GM12878 (cell line): ENCODE measurements at regions not wholly inside any gene's neighbourhood (a gene's known extent, or its start where the extent isn't known, plus 50 kb on each side); places are given as distances from the start of the nearest gene placed in this dataset.

Experiments
- ATAC-seq: fragments of 200-7000 bp; cut with Tn5 transposase; 3 replicates; pipeline ENCODE4 v1.9.1; 2020; ENCODE audit warnings: mild to moderate bottlenecking, moderate library complexity
- BruUV-seq: library from RNA; stranded (reverse); fragments of 400-500 nt; replicated peaks from 2 replicates; lab custom pipeline; 2021; lab: Mats Ljungman, UMichigan
- CTCF ChIA-PET: fragments of 300-600 bp; sonication (Branson Sonifier 250); formaldehyde crosslinking; extraction: SDS; loops from one replicate; lab custom pipeline; 2021; ENCODE audit warnings: inconsistent platforms; lab: Yijun Ruan, JAX
- POLR2A ChIA-PET: fragments of 350-600 bp; formaldehyde crosslinking; extraction: SDS; loops from one replicate; lab custom pipeline; 2021; ENCODE audit warnings: inconsistent platforms; lab: Charles Lee
- RAD21 ChIA-PET: fragments of 300-600 bp; sonication (Branson Sonifier 250); formaldehyde crosslinking; loops from one replicate; lab custom pipeline; 2023; ENCODE audit warnings: antibody characterized with exemption; ENCODE audit not compliant: unreplicated experiment; lab: Charles Lee
- SMC1A ChIA-PET: fragments of 300-600 bp; sonication (Branson Sonifier 250); formaldehyde crosslinking; loops from one replicate; lab custom pipeline; 2023; ENCODE audit not compliant: unreplicated experiment, uncharacterized antibody; lab: Charles Lee
- DNase-seq: peaks from one replicate; pipeline ENCODE4 v3.0.0-alpha.2; 2011; ENCODE audit warnings: low read depth, low spot score
- FAIRE-seq: peaks from 3 replicates; lab custom pipeline; 2011; peaks lifted over from hg19 to GRCh38; lab: Jason Lieb, UNC
- H2AFZ ChIP-seq: 2 replicates; pipeline ENCODE4 v1.6.0; 2011; ENCODE audit warnings: low read depth, low read length, control low read depth; ENCODE audit not compliant: control insufficient read depth
- H3K27ac ChIP-seq: 2 replicates; pipeline ENCODE4 v1.5.1; 2011; ENCODE audit warnings: control low read depth; ENCODE audit not compliant: control insufficient read depth, insufficient read depth
- H3K27me3 ChIP-seq, 2 experiments: replicated peaks in 1 of 2; 2 replicates each; pipeline versions ENCODE4 v1.6.0 to v1.6.1; 2011; ENCODE audit warnings: low read length in 1 of 2; ENCODE audit not compliant: control insufficient read depth in 2 of 2, insufficient read depth in 2 of 2
- H3K36me3 ChIP-seq, 2 experiments: 2 replicates each; pipeline ENCODE4 v1.5.1; 2011; ENCODE audit warnings: low read length in 1 of 2; ENCODE audit not compliant: control insufficient read depth in 2 of 2, insufficient read depth in 2 of 2
- H3K4me1 ChIP-seq: 2 replicates; pipeline ENCODE4 v1.6.1; 2011; ENCODE audit warnings: mild to moderate bottlenecking, low read length, moderate library complexity, mixed read lengths; ENCODE audit not compliant: control insufficient read depth, insufficient read depth
- H3K4me2 ChIP-seq: 2 replicates; pipeline ENCODE4 v1.6.0; 2011; ENCODE audit warnings: control low read depth; ENCODE audit not compliant: control insufficient read depth, insufficient read depth
- H3K4me3 ChIP-seq: fragments of 200-600 bp; sonication (generic); 2 replicates; pipeline ENCODE4 v1.5.1; 2016
- H3K79me2 ChIP-seq: 2 replicates; pipeline ENCODE4 v1.6.0; 2011; ENCODE audit warnings: low read length; ENCODE audit not compliant: control insufficient read depth, insufficient read depth
- H3K9ac ChIP-seq: 2 replicates; pipeline ENCODE4 v1.8.0; 2011; ENCODE audit warnings: low read length, control low read depth, mixed read lengths; ENCODE audit not compliant: control insufficient read depth, insufficient read depth
- H3K9me3 ChIP-seq: replicated peaks from 3 replicates; pipeline ENCODE4 v1.5.1; 2011; ENCODE audit warnings: mild to moderate bottlenecking, low read length; ENCODE audit not compliant: control insufficient read depth, insufficient read depth
- H4K20me1 ChIP-seq: 2 replicates; pipeline ENCODE4 v1.6.0; 2011; ENCODE audit not compliant: control insufficient read depth, insufficient read depth
- CBFB ChIP-seq: IDR thresholded peaks from 2 replicates; pipeline ENCODE4 v1.6.1; 2016; ENCODE audit warnings: antibody characterized with exemption, low read depth
- IRF4 ChIP-seq: IDR thresholded peaks from 2 replicates; pipeline ENCODE4 v1.6.1; 2011; ENCODE audit warnings: low read depth, low read length
- NR2C1 ChIP-seq: fragments of 450-650 bp; IDR thresholded peaks from 2 replicates; pipeline ENCODE4 v1.6.1; 2017; ENCODE audit warnings: antibody characterized with exemption, mild to moderate bottlenecking, moderate library complexity
- NR2F1 ChIP-seq: fragments of 450-650 bp; conservative IDR thresholded peaks from 2 replicates; pipeline ENCODE4 v1.6.1; 2017; ENCODE audit warnings: mild to moderate bottlenecking
- PAX5 ChIP-seq: IDR thresholded peaks from 2 replicates; pipeline ENCODE4 v1.6.1; 2011; ENCODE audit warnings: low read depth, low read length, borderline replicate concordance
- ZNF384 ChIP-seq: IDR thresholded peaks from 2 replicates; pipeline ENCODE4 v1.6.1; 2012; ENCODE audit warnings: low read depth, mild to moderate bottlenecking, low read length, improper control_type of control experiment, borderline replicate concordance
- ZNF622 ChIP-seq: fragments of 450-650 bp; IDR thresholded peaks from 2 replicates; pipeline ENCODE4 v1.6.1; 2017; ENCODE audit warnings: mild to moderate bottlenecking, inconsistent platforms
- WGBS: methylation state at CpG from one replicate; pipeline ENCODE4 v1.1.6; 2016; ENCODE audit warnings: low lambda C conversion rate; ENCODE audit not compliant: insufficient replicate concordance, insufficient coverage; ENCODE audit errors: missing lambda C conversion rate; 5-methylcytosine and 5-hydroxymethylcytosine counted together
- in situ Hi-C: fragments of 300-500 bp; cut with MboI; formaldehyde crosslinking; loops from 9 replicates; pipeline ENCODE4 v1.14.3; 2018; ENCODE audit warnings: mixed read lengths
- intact Hi-C: fragments of 100-400 bp; cut with micrococcal nuclease; formaldehyde crosslinking; loops from one replicate; pipeline ENCODE4 v1.14.2; 2022; ENCODE audit not compliant: unreplicated experiment
- TF ChIP-seq, protein P1 (sequence below): IDR thresholded peaks from 2 replicates; pipeline ENCODE4 v1.6.1; 2011; ENCODE audit warnings: mild to moderate bottlenecking, low read depth, low read length, moderate library complexity; ENCODE audit not compliant: insufficient replicate concordance

DNA sequence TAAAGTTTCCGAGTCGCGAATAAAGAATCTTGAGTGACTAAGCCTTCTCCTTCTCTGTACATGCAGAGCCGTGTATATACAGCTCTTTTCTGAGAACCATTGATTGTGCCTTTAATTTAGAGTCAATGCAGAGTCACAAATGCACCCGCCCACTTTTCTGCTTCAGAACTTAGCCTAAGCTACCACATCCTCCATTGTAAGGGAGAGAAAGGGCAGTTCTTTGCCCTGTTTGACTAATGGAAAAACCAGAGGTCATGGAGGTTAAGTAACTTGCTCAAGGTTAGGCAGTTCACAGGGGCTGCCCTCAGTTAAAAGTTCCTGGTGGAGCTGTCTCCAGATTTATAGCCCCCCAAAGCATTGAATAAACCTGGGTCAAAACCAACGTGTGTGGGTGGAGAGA lies 139.6 kb downstream of the TOMM20 start:
- DNase-seq, result no peak
- H3K27me3 ChIP-seq, result no peaks in the 10 kb centered on the region
- ATAC-seq, result 0 out of 3 replicates have a peak, but pooled peaks have one; percentile 1
- ChIA-PET CTCF (interaction anchor here (0.8 to 4.3 kb wide), 8 partner anchors 9 to 95 kb away, joined by 3 to 13 read pairs (median 4); no protein-coding TSS in a partner anchor), POLR2A (interaction anchor here (0.5 to 6.0 kb wide), 4 partner anchors 8 to 52 kb away, joined by 4 to 39 read pairs (median 6); no protein-coding TSS in a partner anchor), SMC1A (interaction anchor here (0.7 to 8.0 kb wide), 15 partner anchors 8 to 108 kb away, joined by 3 to 108 read pairs (median 3); no protein-coding TSS in a partner anchor), RAD21 (interaction anchor here (0.5 to 6.5 kb wide), 10 partner anchors 12 to 145 kb away, joined by 3 to 82 read pairs (median 4); no protein-coding TSS in a partner anchor)
- H3K4me1 ChIP-seq, result peaks cover 59% of the 10 kb centered on the region
- no peak overlapping the region for H3K4me3 ChIP-seq
- H3K9ac ChIP-seq, result no peak overlapping the region
- peak overlapping the region; percentile 3; the same call in 1 of the 2 replicates for H3K27ac ChIP-seq
- no TSS peak for BruUV-seq
- intact Hi-C loops, result no loop called here
- H3K36me3 ChIP-seq, result no peaks in the 10 kb centered on the region
- 85% methylated on average over 6 of the region's 6 CpGs for WGBS
- no peak overlapping the region for H3K4me2 ChIP-seq
- no peak overlapping the region for H2AFZ ChIP-seq
- H3K9me3 ChIP-seq, result no peaks in the 10 kb centered on the region; the same call in 2 of the 3 replicates
- 0 out of 2 replicates have a peak, but pooled peaks have one; percentile 12 for TF ChIP-seq NR2C1
- TF ChIP-seq, protein P1, sequence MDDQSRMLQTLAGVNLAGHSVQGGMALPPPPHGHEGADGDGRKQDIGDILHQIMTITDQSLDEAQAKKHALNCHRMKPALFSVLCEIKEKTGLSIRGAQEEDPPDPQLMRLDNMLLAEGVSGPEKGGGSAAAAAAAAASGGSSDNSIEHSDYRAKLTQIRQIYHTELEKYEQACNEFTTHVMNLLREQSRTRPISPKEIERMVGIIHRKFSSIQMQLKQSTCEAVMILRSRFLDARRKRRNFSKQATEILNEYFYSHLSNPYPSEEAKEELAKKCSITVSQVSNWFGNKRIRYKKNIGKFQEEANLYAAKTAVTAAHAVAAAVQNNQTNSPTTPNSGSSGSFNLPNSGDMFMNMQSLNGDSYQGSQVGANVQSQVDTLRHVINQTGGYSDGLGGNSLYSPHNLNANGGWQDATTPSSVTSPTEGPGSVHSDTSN, result no peak
- TF ChIP-seq ZNF622, result no peak
- no peak for TF ChIP-seq ZNF384
- peak; percentile 86 for TF ChIP-seq NR2F1
- TF ChIP-seq CBFB, result no peak
- TF ChIP-seq PAX5, result no peak
- TF ChIP-seq IRF4, result no peak
- H3K79me2 ChIP-seq, result no peaks in the 10 kb centered on the region
- no peak for FAIRE-seq
- in situ Hi-C loops, result no loop called here
- no peaks in the 10 kb centered on the region for H4K20me1 ChIP-seq
